NCI-H2029 treated with DMSO at 0.1 percent for 48 hours (cell line): ENCODE measurements at regions not wholly inside any gene's neighbourhood (a gene's known extent, or its start where the extent isn't known, plus 50 kb on each side); places are given as distances from the start of the nearest gene placed in this dataset.
A peak's percentile ranks its signal among the peaks of the same experiment; 100 is the strongest.
"Not testable (repeated sequence)": the region's sequence is repeated elsewhere in the genome, so short reads cannot be mapped to it uniquely, and the experiment has no call there.

Source experiments
- DNase-seq: peaks from one replicate; lab custom pipeline; 2025; lab: John Stamatoyannopoulos, UW

- no peak for DNase-seq
These were observed 147.4 kb upstream of the RPS23 start for GRCh38 chr5:82425591-82425990.

DNA sequence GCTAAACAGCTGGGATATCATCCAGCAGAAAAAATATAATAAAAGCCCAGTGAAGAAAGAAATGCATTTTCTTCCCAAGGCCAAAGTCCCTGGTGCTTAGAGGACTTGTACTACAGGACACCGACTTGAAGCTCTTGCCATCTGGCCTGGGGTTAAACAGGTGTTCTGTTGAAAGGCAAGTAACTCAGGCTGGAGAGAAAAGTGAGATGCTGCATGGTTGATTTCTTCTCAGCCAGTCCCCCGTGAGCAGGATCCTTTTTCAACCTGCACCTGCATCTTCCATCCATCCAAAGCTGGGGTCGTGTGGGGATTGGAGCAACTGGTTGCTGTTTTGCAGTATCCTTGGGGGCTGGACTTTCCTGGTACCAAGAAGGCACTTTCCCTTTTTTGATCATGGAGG lies 146.1 kb upstream of the RPS23 start:
- no peak for DNase-seq

DNA sequence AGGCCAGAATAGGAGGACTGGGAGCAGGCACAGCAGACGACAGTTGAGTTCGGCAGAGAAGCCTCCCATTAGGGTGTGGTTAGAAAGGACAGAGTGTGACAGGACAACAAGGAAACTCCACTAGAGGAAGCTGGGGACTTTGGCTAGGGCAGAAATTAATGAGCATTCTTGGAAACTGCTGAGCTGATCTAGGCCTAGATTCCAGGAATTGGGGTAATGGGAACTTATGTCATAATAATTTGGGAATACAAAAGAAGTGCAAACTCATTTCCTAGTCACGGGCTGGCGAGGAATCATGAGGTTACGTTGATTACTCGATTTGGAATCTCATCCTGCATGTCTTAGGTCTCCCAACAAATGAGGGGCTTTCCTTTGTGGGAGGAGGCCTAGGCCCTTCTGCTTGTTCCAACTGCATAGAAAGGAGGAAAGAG lies 144.6 kb upstream of the RPS23 start:
- no peak for DNase-seq

- DNase-seq: no peak
These were observed 144.0 kb upstream of the RPS23 start for GRCh38 chr5:82422001-82422740.

DNA sequence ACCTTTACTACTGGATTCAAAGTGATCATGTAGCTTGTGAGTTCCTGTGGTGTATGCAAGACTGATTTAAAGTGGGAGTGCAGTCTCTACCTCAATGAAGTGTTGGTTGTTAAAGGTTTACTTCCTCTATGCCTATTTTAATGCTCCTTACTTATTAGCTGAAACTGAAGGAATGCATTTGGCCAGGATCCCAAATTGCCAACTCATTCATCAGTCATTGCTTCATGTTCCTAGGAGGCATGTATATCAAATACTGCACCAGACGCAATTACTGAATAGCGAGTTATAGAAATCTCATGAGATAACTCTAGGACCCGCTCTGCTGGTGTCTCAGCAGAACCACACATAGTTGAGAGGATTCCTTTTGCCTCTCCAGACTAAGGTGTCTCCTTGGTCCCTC lies 143.0 kb upstream of the RPS23 start:
- no peak for DNase-seq

DNA sequence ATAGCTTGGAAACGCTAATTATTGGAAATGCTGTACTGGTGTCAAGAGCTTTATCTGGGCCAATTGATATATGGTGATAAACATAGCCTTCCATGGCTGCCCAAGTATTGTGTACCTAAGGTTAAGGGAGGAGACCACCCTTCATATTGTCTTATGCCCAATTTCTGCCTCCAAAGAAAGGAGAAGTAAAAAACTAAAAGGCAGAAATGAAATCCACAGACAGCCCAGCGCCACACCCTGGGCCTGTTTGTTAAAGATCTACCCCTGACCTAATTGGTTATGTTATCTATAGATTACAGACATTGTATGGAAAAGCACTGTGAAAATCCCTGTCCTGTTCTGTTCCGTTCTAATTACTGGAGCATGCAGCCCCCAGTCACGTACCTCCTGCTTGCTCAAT lies 142.4 kb upstream of the RPS23 start:
- not testable (repeated sequence) for DNase-seq

DNA sequence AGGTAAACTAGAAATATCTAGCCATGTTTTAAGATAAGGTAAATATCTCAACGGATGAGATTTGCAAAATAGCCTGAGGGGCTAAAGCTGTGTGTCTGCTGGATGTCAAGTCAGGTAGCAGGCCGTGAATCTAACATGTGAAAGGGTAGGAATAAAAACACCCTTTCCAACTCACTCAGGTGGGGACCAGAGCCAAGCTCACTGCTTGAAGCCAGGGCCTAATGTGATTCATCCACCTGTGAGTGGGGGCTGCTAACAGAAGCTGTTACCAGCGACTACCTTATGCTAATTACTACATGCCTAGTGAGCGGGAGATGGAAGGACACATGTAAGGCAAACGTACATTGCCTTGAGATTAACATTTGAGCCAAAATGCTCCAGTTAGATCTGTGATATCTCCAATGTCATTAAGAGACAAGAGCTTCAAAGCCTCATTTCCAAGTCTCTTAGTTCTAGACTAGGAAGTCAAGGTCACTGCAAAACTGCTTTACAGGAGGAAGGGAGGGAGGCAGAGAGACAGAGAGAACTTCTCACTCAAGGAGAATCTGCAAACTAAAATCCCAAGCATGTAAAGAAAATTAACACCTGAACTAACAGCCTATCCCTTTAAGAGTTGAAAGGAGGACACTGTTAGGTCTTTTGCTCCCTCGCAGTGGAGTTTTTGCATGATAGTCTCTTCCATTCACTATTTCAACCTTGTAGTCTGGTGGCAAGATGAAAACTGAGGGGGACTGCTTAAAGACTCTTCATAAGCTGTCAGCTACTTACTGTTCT lies 141.6 kb upstream of the RPS23 start:
- DNase-seq: no peak

DNA sequence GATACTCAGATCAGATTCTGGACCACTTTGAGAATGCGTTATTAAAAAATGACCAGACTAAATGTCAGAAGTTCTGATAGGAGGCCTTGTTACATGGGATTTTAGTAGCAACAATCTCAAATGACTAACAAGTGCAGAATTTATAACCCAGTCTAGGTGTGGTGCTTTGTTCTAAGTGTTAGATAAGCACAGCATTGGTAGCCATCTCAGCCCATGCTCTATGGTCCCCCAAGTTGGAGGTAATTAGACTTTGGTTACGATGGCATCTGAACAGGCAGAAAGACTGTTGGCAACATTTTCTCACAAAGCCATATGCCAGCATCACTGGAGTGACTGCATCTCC lies 140.4 kb upstream of the RPS23 start:
- DNase-seq: no peak

DNA sequence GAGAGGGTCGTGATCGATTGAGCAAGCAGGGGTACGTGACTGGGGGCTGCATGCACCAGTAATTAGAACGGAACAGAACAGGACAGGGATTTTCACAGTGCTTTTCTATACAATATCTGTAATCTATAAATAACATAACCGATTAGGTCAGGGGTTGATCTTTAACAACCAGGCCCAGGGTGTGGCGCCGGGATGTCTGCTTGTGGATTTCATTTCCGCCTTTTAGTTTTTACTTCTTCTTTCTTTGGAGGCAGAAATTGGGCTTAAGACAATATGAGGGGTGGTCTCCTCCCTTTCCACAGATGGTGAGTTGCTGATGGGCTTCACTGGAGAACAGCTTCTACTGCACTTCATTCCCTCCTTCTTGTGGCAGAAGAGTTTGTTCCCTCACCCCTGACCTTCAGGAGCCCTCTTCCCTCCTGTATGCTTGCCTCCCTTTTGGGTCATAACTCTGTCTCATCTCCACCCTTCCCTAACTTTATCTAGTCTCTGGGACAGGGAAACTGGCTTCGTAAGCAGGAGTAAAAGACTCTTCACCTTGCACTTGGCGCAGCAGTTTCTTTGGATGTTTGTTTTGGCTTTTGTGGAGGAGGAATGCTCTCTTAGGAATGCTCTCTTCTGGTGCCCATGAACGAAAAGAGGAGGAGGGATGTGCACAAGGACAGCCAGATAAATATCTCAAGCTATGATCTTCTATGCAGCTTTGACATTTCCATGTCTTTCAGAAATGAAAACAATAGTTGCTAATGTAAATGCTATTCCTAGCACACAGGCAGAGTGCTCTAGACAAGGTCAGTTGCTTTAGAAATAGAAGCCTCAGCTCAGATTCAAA lies 139.8 kb upstream of the RPS23 start:
- no peak for DNase-seq

- DNase-seq: no peak
These were observed 138.4 kb upstream of the RPS23 start for GRCh38 chr5:82416512-82416911.

GRCh38 chr5:82414041-82414388 lies 135.9 kb upstream of the RPS23 start:
- DNase-seq: no peak

DNA sequence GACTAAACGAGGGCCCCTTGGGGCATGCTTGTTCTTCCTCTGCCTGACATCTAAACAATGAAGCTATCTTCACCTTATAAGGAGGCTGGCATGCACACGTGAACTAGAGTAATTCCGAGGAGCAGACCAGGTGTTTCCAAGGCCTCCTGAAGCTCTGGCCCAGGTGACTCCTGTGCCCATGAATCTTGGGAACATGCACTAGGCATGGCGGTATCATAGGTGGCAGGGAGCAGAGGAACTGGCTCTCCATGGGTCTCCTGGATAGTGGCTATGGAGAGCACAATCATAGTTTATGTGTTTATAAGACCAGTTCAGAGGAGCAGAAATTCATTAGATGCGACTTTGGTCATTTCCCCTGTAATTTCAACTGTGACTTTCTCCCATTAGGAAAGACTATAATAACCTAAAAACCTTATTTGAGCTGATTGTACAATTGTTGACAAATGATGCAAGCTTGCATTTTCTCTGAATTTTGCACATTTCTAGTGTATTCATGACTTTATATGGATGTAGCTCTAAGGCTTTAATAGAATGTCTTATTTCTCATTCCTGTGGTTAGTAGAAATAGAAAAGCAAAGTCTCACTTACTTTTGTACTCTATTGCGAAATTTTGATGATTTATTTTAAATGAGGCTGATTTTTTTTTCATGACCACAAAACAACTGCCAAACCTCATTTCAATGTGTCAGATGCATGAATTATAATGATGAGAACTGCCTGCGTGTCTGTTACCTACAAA lies 135.3 kb upstream of the RPS23 start:
- DNase-seq: no peak

DNA sequence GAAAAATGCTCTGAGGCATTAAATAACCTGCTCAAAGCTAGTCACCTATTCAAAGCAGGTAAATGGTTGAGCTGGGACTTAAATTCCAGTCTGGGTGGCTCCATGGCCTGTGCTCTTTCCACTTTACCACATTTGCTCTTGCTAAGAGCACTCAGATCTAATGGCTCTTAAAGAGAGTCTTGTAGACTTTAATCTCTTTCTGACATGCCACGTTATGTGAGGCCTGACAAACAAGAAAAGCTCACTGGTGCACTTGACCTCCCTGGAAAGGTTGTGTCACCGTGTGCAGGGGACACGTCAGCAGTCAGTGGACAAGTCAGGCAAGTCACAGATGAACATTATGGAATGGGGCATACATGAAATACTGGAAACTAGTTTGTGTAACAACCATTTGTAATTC lies 129.9 kb upstream of the RPS23 start:
- DNase-seq: no peak

DNA sequence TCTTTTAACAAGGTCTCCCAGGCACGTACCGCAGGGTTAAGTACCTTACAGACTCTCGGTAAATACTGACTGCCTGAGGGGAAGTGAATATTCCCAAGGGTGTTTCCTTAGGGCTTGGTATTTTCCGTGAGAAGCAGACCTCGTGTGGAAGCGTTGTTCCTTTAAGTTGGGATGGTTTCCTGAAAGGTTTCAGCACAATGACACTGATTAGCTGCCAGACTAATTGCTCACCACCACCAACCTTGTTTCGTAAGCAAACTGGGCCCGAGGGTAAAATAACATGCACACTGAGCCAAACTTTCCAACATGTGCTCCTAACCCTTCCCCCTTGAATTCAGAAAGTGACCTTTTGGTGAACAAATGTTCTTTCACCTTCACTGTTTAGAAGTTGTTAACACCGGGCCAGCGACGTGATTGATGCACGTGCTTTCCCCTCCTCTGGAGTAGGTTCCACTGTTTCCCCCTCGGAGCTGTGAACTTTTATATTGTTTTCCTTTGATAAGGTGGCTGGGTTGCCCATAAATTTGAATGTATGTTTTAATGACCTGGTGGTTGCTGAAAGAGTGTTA lies 128.1 kb upstream of the RPS23 start:
- DNase-seq: no peak

DNA sequence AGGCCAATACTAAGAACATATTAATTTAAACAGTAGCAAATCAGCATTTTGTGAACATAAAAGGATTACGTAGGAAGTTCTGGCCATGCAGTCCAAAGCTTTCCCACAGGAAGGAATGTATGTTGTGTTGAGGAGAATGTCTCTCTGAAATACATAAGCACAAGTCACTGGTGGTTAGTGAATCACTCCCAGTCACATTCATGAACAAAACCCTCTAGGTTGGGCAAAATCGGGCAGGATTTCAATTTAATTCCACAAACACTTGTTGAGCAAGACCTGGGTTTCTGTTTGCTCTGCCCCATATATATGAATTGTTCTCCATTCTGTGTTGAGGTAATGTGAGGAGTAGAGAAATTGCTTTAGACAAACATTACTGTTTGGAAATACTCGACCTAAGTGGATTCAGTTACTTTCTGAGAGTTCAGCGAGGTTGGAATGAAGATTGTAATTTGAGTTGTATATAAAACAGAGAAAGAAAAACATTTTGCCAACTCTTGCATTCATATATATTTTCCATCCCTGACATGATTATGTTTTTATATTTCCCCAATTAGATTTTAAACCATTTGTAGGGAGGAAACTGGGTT lies 127.6 kb upstream of the RPS23 start:
- peak; percentile 83 for DNase-seq

DNA sequence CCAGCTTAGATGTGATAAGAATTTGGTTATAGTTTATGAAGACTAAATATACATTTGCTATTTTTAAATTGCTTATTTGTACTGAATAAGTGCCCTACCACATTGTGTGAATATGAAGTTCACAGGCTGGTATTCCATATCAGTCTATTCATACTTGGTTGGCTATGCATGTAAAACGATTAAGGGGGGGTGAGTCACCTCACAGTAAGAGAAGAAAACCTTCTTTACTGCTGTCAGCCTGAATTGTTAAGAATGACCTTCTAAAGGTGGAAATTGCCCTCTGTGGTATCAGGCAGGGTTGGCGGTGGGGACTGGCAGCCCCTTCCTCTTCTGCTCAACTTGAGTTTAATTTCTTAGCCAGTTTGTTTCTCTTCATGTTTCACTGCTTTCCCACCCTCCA lies 127.0 kb upstream of the RPS23 start:
- no peak for DNase-seq

DNA sequence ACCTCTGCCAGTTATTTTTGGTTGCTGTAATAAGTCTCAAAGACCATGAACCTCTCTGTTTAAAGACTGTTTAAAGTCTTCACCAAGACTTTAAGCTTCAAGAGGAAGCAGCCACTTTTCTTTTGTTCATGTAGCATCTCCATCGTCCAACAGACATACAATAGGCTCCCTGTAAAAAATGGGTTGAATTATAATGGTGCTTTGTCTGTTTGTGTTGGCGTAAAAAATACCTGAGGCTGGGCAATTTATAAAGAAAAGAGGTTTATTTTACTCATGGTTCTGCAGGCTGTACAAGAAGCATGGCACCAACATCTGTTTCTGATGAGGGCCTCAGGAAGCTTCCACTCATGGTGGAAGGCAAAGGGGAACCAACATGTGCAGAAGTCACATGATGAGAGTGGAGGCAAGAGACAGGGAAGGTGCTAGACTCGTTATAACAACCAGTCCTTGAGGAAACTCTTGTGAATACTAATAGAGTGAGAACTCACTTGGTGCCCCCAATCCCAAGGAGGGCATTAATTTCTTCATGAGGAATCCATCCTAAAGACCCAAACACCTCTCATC lies 126.3 kb upstream of the RPS23 start:
- no peak for DNase-seq

DNA sequence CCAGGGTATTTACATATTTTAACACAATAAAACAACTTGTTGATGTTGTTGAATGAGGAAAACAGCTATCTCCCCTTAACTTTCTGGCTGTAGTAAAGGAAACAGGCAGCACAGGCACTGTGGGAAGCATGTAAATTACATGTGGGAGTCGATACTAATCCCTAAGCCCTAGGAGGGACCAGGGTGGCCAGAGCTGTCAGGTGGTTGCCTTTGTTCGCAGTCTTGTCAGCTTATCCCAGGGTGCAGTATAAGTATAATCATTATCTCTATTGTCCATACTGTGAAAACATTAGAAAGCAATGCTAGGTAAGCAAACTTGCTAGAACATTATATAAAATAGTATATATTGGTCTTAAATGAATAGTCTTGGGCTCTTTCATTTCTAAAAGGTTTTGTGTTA lies 125.6 kb upstream of the RPS23 start:
- DNase-seq: no peak

GRCh38 chr5:82403026-82403425 lies 124.9 kb upstream of the RPS23 start:
- no peak for DNase-seq

GRCh38 chr5:82399111-82399510 lies 121.0 kb upstream of the RPS23 start:
- DNase-seq: no peak

- DNase-seq: no peak
These were observed 119.7 kb upstream of the RPS23 start for GRCh38 chr5:82397741-82398320.
